NCI-H69 (cell line): ENCODE measurements at regions not wholly inside any gene's neighbourhood (a gene's known extent, or its start where the extent isn't known, plus 50 kb on each side); places are given as distances from the start of the nearest gene placed in this dataset.
A peak's percentile ranks its signal among the peaks of the same experiment; 100 is the strongest.
"Not testable (repeated sequence)": the region's sequence is repeated elsewhere in the genome, so short reads cannot be mapped to it uniquely, and the experiment has no call there.

ENCODE experiments used
- DNase-seq: peaks from one replicate; lab custom pipeline; 2025; lab: John Stamatoyannopoulos, UW

GRCh38 chr14:103232031-103232808 lies 101.8 kb upstream of the EIF5 start:
- DNase-seq: peak; percentile 74

- peak; percentile 77 for DNase-seq
Measured at GRCh38 chr14:103232831-103233319, 101.2 kb upstream of the EIF5 start.

GRCh38 chr14:103233328-103233727 lies 100.7 kb upstream of the EIF5 start:
- DNase-seq: no peak

GRCh38 chr14:103234826-103235225 lies 99.2 kb upstream of the EIF5 start:
- not testable (repeated sequence) for DNase-seq

- DNase-seq: not testable (repeated sequence)
Measured at GRCh38 chr14:103235506-103235905, 98.5 kb upstream of the EIF5 start.

GRCh38 chr14:103239751-103240150 lies 94.3 kb upstream of the EIF5 start:
- no peak for DNase-seq

- DNase-seq: no peak
Measured at GRCh38 chr14:103241531-103241930, 92.5 kb upstream of the EIF5 start.

- no peak for DNase-seq
Measured at GRCh38 chr14:103243764-103244737, 90.0 kb upstream of the EIF5 start.

- DNase-seq: not testable (repeated sequence)
Measured at GRCh38 chr14:103245624-103246031, 88.4 kb upstream of the EIF5 start.

GRCh38 chr14:103246070-103246469 lies 88.0 kb upstream of the EIF5 start:
- DNase-seq: no peak

GRCh38 chr14:103247169-103247606 lies 86.8 kb upstream of the EIF5 start:
- no peak for DNase-seq

GRCh38 chr14:103250181-103250580 lies 83.9 kb upstream of the EIF5 start:
- no peak for DNase-seq

- no peak for DNase-seq
Measured at GRCh38 chr14:103250874-103251273, 83.2 kb upstream of the EIF5 start.

- no peak for DNase-seq
Measured at GRCh38 chr14:103255555-103255954, 78.5 kb upstream of the EIF5 start.

GRCh38 chr14:103256406-103256805 lies 77.6 kb upstream of the EIF5 start:
- DNase-seq: no peak

- peak; percentile 37 for DNase-seq
Measured at GRCh38 chr14:103257211-103257962, 76.7 kb upstream of the EIF5 start.

GRCh38 chr14:103258211-103258610 lies 75.8 kb upstream of the EIF5 start:
- DNase-seq: no peak

GRCh38 chr14:103259184-103259583 lies 74.9 kb upstream of the EIF5 start:
- no peak for DNase-seq

- peak; percentile 51 for DNase-seq
Measured at GRCh38 chr14:103259801-103260628, 74.0 kb upstream of the EIF5 start.

GRCh38 chr14:103260629-103261124 lies 73.4 kb upstream of the EIF5 start:
- peak; percentile 46 for DNase-seq
